ENCODE measurements at regions not wholly inside any gene's neighbourhood (a gene's known extent, or its start where the extent isn't known, plus 50 kb on each side); places are given as distances from the start of the nearest gene placed in this dataset.

GRCh38 chr5:75002271-75002670, 50.1 kb downstream of the GCNT4 start:
- DNase-seq, result no peak
- H3K27me3 Mint-ChIP-seq (ENCODE audit: unreplicated experiment), result peaks cover 2% of the 10 kb centered on the region
- H3K4me1 Mint-ChIP-seq (ENCODE audit: low read depth, unreplicated experiment), result peaks cover 4% of the 10 kb centered on the region
- no peak overlapping the region for H3K27ac Mint-ChIP-seq (ENCODE audit: unreplicated experiment)
- H3K9me3 Mint-ChIP-seq (ENCODE audit: unreplicated experiment), result peaks cover 3% of the 10 kb centered on the region
- peaks cover 13% of the 10 kb centered on the region for H3K36me3 Mint-ChIP-seq (ENCODE audit: unreplicated experiment)
- peak overlapping the region; percentile 20 for H3K4me3 Mint-ChIP-seq (ENCODE audit: unreplicated experiment)
- TF ChIP-seq, protein P1, sequence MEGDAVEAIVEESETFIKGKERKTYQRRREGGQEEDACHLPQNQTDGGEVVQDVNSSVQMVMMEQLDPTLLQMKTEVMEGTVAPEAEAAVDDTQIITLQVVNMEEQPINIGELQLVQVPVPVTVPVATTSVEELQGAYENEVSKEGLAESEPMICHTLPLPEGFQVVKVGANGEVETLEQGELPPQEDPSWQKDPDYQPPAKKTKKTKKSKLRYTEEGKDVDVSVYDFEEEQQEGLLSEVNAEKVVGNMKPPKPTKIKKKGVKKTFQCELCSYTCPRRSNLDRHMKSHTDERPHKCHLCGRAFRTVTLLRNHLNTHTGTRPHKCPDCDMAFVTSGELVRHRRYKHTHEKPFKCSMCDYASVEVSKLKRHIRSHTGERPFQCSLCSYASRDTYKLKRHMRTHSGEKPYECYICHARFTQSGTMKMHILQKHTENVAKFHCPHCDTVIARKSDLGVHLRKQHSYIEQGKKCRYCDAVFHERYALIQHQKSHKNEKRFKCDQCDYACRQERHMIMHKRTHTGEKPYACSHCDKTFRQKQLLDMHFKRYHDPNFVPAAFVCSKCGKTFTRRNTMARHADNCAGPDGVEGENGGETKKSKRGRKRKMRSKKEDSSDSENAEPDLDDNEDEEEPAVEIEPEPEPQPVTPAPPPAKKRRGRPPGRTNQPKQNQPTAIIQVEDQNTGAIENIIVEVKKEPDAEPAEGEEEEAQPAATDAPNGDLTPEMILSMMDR (IDR thresholded peaks at IDR 0.05; ENCODE audit: partially characterized antibody, unreplicated experiment), result no peak

DNA sequence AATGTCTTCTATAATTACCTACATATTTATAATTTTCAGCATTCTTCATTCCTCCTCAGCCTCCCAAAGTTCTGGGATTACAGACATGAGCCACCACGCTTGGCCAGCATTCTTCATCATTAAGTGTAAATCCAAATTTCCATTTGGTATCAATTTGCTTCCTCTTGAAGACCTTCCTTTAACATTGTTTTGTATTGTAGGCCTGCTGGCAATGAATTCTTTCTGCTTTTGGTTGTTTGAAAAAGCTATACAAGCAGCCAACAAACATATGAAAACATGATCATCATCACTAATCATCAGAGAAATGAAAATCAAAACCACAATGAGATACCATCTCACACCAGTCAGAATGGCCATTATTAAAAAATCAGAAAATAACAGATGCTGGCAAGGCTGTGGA, 56.4 kb downstream of the GCNT4 start:
- Mint-ChIP-seq H3K4me1 (ENCODE audit: low read depth, unreplicated experiment) (peaks cover 6% of the 10 kb centered on the region), H3K4me3 (ENCODE audit: unreplicated experiment) (no peak overlapping the region), H3K27ac (ENCODE audit: unreplicated experiment) (no peak overlapping the region), H3K36me3 (ENCODE audit: unreplicated experiment) (peaks cover 5% of the 10 kb centered on the region), H3K27me3 (ENCODE audit: unreplicated experiment) (peaks cover 3% of the 10 kb centered on the region), H3K9me3 (ENCODE audit: unreplicated experiment) (peaks cover 4% of the 10 kb centered on the region)
- TF ChIP-seq, protein P1 (IDR thresholded peaks at IDR 0.05; ENCODE audit: partially characterized antibody, unreplicated experiment), result no peak
- DNase-seq, result no peak

- no peak overlapping the region for H3K27ac Mint-ChIP-seq (ENCODE audit: unreplicated experiment)
- peaks cover 5% of the 10 kb centered on the region for H3K36me3 Mint-ChIP-seq (ENCODE audit: unreplicated experiment)
- no peak for DNase-seq
- H3K4me1 Mint-ChIP-seq (ENCODE audit: low read depth, unreplicated experiment), result peaks cover 6% of the 10 kb centered on the region
- TF ChIP-seq, protein P1 (IDR thresholded peaks at IDR 0.05; ENCODE audit: partially characterized antibody, unreplicated experiment), result no peak
- H3K9me3 Mint-ChIP-seq (ENCODE audit: unreplicated experiment), result peaks cover 4% of the 10 kb centered on the region
- H3K27me3 Mint-ChIP-seq (ENCODE audit: unreplicated experiment), result peaks cover 3% of the 10 kb centered on the region
- no peak overlapping the region for H3K4me3 Mint-ChIP-seq (ENCODE audit: unreplicated experiment)
Measured at GRCh38 chr5:74994826-74995225, 57.5 kb downstream of the GCNT4 start.

GRCh38 chr5:74993743-74994142, 58.6 kb downstream of the GCNT4 start:
- TF ChIP-seq, protein P1 (IDR thresholded peaks at IDR 0.05; ENCODE audit: partially characterized antibody, unreplicated experiment), result no peak
- Mint-ChIP-seq H3K27ac (ENCODE audit: unreplicated experiment) (no peak overlapping the region), H3K4me1 (ENCODE audit: low read depth, unreplicated experiment) (peaks cover 6% of the 10 kb centered on the region), H3K36me3 (ENCODE audit: unreplicated experiment) (peaks cover 5% of the 10 kb centered on the region), H3K27me3 (ENCODE audit: unreplicated experiment) (peaks cover 3% of the 10 kb centered on the region), H3K9me3 (ENCODE audit: unreplicated experiment) (peaks cover 4% of the 10 kb centered on the region), H3K4me3 (ENCODE audit: unreplicated experiment) (no peak overlapping the region)
- no peak for DNase-seq

DNA sequence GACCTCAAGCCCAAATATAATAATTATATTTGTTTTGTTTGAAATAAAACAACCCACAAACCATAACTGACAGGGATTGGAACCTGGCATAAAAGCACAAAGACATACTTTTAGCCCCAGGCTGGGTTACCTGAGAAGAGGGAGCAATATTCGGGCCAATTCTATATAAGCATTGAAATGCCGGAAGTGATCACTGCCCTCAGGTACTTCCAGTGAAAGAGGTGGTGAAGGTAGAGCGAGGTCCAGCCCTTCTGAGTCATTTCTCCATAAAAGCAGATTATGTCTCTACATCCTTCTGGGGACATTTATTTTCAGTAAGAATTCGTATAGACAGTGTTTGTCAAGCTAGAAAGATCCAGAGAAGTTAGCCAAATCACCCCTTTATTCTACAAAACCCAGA, 59.6 kb downstream of the GCNT4 start:
- Mint-ChIP-seq H3K4me3 (ENCODE audit: unreplicated experiment) (no peak overlapping the region), H3K4me1 (ENCODE audit: low read depth, unreplicated experiment) (peaks cover 6% of the 10 kb centered on the region), H3K9me3 (ENCODE audit: unreplicated experiment) (peaks cover 4% of the 10 kb centered on the region), H3K36me3 (ENCODE audit: unreplicated experiment) (peaks cover 5% of the 10 kb centered on the region), H3K27ac (ENCODE audit: unreplicated experiment) (no peak overlapping the region), H3K27me3 (ENCODE audit: unreplicated experiment) (peaks cover 3% of the 10 kb centered on the region)
- TF ChIP-seq, protein P1 (IDR thresholded peaks at IDR 0.05; ENCODE audit: partially characterized antibody, unreplicated experiment), result no peak
- DNase-seq, result no peak

Measured in glutamatergic neuron (in vitro differentiated cells).